GM12892 (cell line): ENCODE measurements at regions not wholly inside any gene's neighbourhood (a gene's known extent, or its start where the extent isn't known, plus 50 kb on each side); places are given as distances from the start of the nearest gene placed in this dataset.

Experiments used
- POLR2A ChIP-seq: IDR thresholded peaks from 2 replicates; pipeline ENCODE4 v1.6.1; 2011; ENCODE audit warnings: low read depth, low read length, control low read depth
- POLR2AphosphoS5 ChIP-seq: IDR thresholded peaks from 2 replicates; pipeline ENCODE4 v1.6.1; 2011; ENCODE audit warnings: low read depth, low read length, control low read depth
- TAF1 ChIP-seq: IDR thresholded peaks from 2 replicates; pipeline ENCODE4 v1.6.1; 2011; ENCODE audit warnings: low read depth, mild to moderate bottlenecking, control low read depth, low read length, borderline replicate concordance

GRCh38 chr3:20776692-20777091 is 590.7 kb upstream of the SGO1 start:
- no peak for TF ChIP-seq POLR2A
- no peak for TF ChIP-seq POLR2AphosphoS5
- no peak for TF ChIP-seq TAF1
